ENCODE measurements at regions not wholly inside any gene's neighbourhood (a gene's known extent, or its start where the extent isn't known, plus 50 kb on each side); places are given as distances from the start of the nearest gene placed in this dataset.
"Not testable (repeated sequence)": the region's sequence is repeated elsewhere in the genome, so short reads cannot be mapped to it uniquely, and the experiment has no call there.

DNA sequence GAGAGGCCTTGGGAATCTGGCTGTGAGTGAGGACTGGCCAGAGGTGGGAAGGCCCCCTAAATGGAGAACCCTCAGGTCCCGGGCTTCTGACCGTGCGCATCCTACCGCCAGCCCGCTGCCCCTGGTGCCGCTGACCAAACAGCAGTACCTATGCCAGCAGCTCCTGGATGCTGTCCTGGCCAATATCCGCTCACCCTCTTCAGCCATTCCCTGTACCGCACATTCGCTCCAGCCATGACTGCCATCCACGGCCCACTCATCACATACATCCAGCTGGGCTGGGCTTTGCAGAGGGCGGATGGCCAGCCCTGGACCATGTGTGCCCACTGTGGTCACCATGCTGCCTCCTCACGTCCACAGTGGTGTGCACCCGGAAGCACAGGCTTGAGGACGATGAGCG lies 53.1 kb upstream of the POTEG start:
- TF ChIP-seq POLR2A (IDR thresholded peaks at IDR 0.05) = not testable (repeated sequence)
- TF ChIP-seq, protein P1, sequence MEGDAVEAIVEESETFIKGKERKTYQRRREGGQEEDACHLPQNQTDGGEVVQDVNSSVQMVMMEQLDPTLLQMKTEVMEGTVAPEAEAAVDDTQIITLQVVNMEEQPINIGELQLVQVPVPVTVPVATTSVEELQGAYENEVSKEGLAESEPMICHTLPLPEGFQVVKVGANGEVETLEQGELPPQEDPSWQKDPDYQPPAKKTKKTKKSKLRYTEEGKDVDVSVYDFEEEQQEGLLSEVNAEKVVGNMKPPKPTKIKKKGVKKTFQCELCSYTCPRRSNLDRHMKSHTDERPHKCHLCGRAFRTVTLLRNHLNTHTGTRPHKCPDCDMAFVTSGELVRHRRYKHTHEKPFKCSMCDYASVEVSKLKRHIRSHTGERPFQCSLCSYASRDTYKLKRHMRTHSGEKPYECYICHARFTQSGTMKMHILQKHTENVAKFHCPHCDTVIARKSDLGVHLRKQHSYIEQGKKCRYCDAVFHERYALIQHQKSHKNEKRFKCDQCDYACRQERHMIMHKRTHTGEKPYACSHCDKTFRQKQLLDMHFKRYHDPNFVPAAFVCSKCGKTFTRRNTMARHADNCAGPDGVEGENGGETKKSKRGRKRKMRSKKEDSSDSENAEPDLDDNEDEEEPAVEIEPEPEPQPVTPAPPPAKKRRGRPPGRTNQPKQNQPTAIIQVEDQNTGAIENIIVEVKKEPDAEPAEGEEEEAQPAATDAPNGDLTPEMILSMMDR (IDR thresholded peaks at IDR 0.05) = not testable (repeated sequence)

All from vagina (tissue), 2 donors.